HUES48 (cell line): ENCODE measurements at regions not wholly inside any gene's neighbourhood (a gene's known extent, or its start where the extent isn't known, plus 50 kb on each side); places are given as distances from the start of the nearest gene placed in this dataset.

ENCODE experiments used
- H3K27ac ChIP-seq: one replicate; pipeline ENCODE4 v1.7.0; 2013; ENCODE audit warnings: low read depth, low read length, inconsistent platforms
- H3K27me3 ChIP-seq: 2 replicates; pipeline ENCODE4 v1.6.1; 2013; ENCODE audit warnings: mild to moderate bottlenecking, low read length; ENCODE audit not compliant: control insufficient read depth, insufficient read depth
- H3K36me3 ChIP-seq: 2 replicates; pipeline ENCODE4 v1.6.1; 2013; ENCODE audit warnings: low read length; ENCODE audit not compliant: control insufficient read depth, insufficient read depth
- H3K4me1 ChIP-seq: 2 replicates; pipeline ENCODE4 v1.6.1; 2013; ENCODE audit warnings: mild to moderate bottlenecking, low read length; ENCODE audit not compliant: control insufficient read depth, insufficient read depth
- H3K4me3 ChIP-seq: 2 replicates; pipeline ENCODE4 v1.5.1; 2013; ENCODE audit warnings: mild to moderate bottlenecking, low read depth, low read length
- H3K9ac ChIP-seq: 2 replicates; pipeline ENCODE4 v1.6.1; 2013; ENCODE audit warnings: mild to moderate bottlenecking, low read depth, low read length, moderate library complexity
- H3K9me3 ChIP-seq: 2 replicates; pipeline ENCODE4 v1.6.1; 2013; ENCODE audit warnings: low read length; ENCODE audit not compliant: control insufficient read depth, insufficient read depth

GRCh38 chr18:47726550-47726949, 203.9 kb downstream of the SMAD2 start:
- no peak overlapping the region for H3K9ac ChIP-seq
- H3K9me3 ChIP-seq, result no peaks in the 10 kb centered on the region
- H3K36me3 ChIP-seq, result no peaks in the 10 kb centered on the region
- no peaks in the 10 kb centered on the region for H3K27me3 ChIP-seq
- no peaks in the 10 kb centered on the region for H3K4me1 ChIP-seq
- H3K4me3 ChIP-seq, result no peak overlapping the region
- no peak overlapping the region for H3K27ac ChIP-seq

GRCh38 chr18:47725656-47726055, 204.8 kb downstream of the SMAD2 start:
- H3K4me3 ChIP-seq, result no peak overlapping the region
- H3K27me3 ChIP-seq, result no peaks in the 10 kb centered on the region
- H3K9me3 ChIP-seq, result no peaks in the 10 kb centered on the region
- no peaks in the 10 kb centered on the region for H3K36me3 ChIP-seq
- no peak overlapping the region for H3K9ac ChIP-seq
- H3K27ac ChIP-seq, result no peak overlapping the region
- no peaks in the 10 kb centered on the region for H3K4me1 ChIP-seq

- Histone ChIP-seq H3K4me1 (no peaks in the 10 kb centered on the region), H3K4me3 (no peak overlapping the region), H3K27ac (no peak overlapping the region), H3K9ac (no peak overlapping the region), H3K36me3 (no peaks in the 10 kb centered on the region), H3K27me3 (no peaks in the 10 kb centered on the region), H3K9me3 (no peaks in the 10 kb centered on the region)
These were observed 206.1 kb downstream of the SMAD2 start for GRCh38 chr18:47724186-47724975.

GRCh38 chr18:47721876-47722275, 208.6 kb downstream of the SMAD2 start:
- Histone ChIP-seq H3K27ac (no peak overlapping the region), H3K9me3 (no peaks in the 10 kb centered on the region), H3K4me1 (no peaks in the 10 kb centered on the region), H3K4me3 (no peak overlapping the region), H3K27me3 (no peaks in the 10 kb centered on the region), H3K36me3 (no peaks in the 10 kb centered on the region), H3K9ac (no peak overlapping the region)

GRCh38 chr18:47720741-47721140, 209.7 kb downstream of the SMAD2 start:
- Histone ChIP-seq H3K4me1 (no peaks in the 10 kb centered on the region), H3K27me3 (no peaks in the 10 kb centered on the region), H3K9ac (no peak overlapping the region), H3K27ac (no peak overlapping the region), H3K9me3 (no peaks in the 10 kb centered on the region), H3K4me3 (no peak overlapping the region), H3K36me3 (no peaks in the 10 kb centered on the region)

- Histone ChIP-seq H3K9me3 (no peaks in the 10 kb centered on the region), H3K27ac (no peak overlapping the region), H3K27me3 (no peaks in the 10 kb centered on the region), H3K4me3 (no peak overlapping the region), H3K9ac (no peak overlapping the region), H3K4me1 (no peaks in the 10 kb centered on the region), H3K36me3 (no peaks in the 10 kb centered on the region)
These were observed 211.2 kb downstream of the SMAD2 start for GRCh38 chr18:47719096-47719780.

- no peaks in the 10 kb centered on the region for H3K36me3 ChIP-seq
- no peaks in the 10 kb centered on the region for H3K27me3 ChIP-seq
- H3K9me3 ChIP-seq, result no peaks in the 10 kb centered on the region
- no peak overlapping the region for H3K9ac ChIP-seq
- H3K4me3 ChIP-seq, result no peak overlapping the region
- no peak overlapping the region for H3K27ac ChIP-seq
- H3K4me1 ChIP-seq, result no peaks in the 10 kb centered on the region
These were observed 211.8 kb downstream of the SMAD2 start for GRCh38 chr18:47718646-47719045.

- no peak overlapping the region for H3K9ac ChIP-seq
- H3K4me1 ChIP-seq, result no peaks in the 10 kb centered on the region
- H3K4me3 ChIP-seq, result no peak overlapping the region
- H3K9me3 ChIP-seq, result no peaks in the 10 kb centered on the region
- H3K27me3 ChIP-seq, result no peaks in the 10 kb centered on the region
- H3K27ac ChIP-seq, result no peak overlapping the region
- no peaks in the 10 kb centered on the region for H3K36me3 ChIP-seq
These were observed 213.2 kb downstream of the SMAD2 start for GRCh38 chr18:47717257-47717656.

- Histone ChIP-seq H3K9me3 (no peaks in the 10 kb centered on the region), H3K9ac (no peak overlapping the region), H3K27me3 (no peaks in the 10 kb centered on the region)
These were observed 213.8 kb downstream of the SMAD2 start for GRCh38 chr18:47716632-47717185.

GRCh38 chr18:47710451-47710850, 220.0 kb downstream of the SMAD2 start:
- Histone ChIP-seq H3K36me3 (no peaks in the 10 kb centered on the region), H3K9me3 (no peaks in the 10 kb centered on the region), H3K9ac (no peak overlapping the region), H3K27me3 (no peaks in the 10 kb centered on the region), H3K4me3 (no peak overlapping the region), H3K27ac (no peak overlapping the region), H3K4me1 (no peaks in the 10 kb centered on the region)

More at GRCh38 chr18:47716632-47717185, 213.8 kb downstream of the SMAD2 start:
- Histone ChIP-seq H3K4me3 (no peak overlapping the region), H3K4me1 (no peaks in the 10 kb centered on the region), H3K36me3 (no peaks in the 10 kb centered on the region), H3K27ac (no peak overlapping the region)

- H3K9me3 ChIP-seq, result no peaks in the 10 kb centered on the region
- H3K36me3 ChIP-seq, result no peaks in the 10 kb centered on the region
- H3K4me1 ChIP-seq, result no peaks in the 10 kb centered on the region
- no peak overlapping the region for H3K4me3 ChIP-seq
- H3K9ac ChIP-seq, result no peak overlapping the region
- H3K27me3 ChIP-seq, result no peaks in the 10 kb centered on the region
- H3K27ac ChIP-seq, result no peak overlapping the region
These were observed 220.9 kb downstream of the SMAD2 start for GRCh38 chr18:47709556-47709955.
